Fibroblast of skin of back (primary cell): ENCODE measurements at regions not wholly inside any gene's neighbourhood (a gene's known extent, or its start where the extent isn't known, plus 50 kb on each side); places are given as distances from the start of the nearest gene placed in this dataset.

ENCODE experiments used
- DNase-seq: peaks from one replicate; pipeline ENCODE4 v3.0.0-alpha.2; 2013

DNA sequence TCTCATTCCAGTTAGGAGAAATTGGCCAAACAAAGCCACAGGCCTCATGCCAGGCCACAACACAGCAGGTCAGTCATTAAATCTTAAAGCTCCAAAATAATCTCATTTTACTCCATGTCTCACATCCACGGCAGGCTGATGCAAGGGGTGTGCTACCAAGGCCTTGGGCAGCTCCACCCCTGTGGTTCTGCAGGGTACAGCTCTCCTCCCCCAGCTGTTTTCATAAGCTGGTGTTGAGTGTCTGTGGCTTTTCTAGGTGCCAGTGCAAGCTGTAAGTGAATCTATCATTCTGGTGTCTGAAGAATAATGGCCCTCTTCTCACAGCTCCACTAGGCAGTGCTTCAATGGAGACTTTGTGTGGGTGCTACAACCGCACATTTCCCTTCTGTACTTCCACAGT lies 949.2 kb downstream of the TECRL start:
- peak; percentile 10 for DNase-seq

- DNase-seq = no peak
Observed at GRCh38 chr4:63459329-63459728, 949.9 kb downstream of the TECRL start.

- peak; percentile 47 for DNase-seq
Observed at GRCh38 chr4:63458010-63458409, 951.2 kb downstream of the TECRL start.

DNA sequence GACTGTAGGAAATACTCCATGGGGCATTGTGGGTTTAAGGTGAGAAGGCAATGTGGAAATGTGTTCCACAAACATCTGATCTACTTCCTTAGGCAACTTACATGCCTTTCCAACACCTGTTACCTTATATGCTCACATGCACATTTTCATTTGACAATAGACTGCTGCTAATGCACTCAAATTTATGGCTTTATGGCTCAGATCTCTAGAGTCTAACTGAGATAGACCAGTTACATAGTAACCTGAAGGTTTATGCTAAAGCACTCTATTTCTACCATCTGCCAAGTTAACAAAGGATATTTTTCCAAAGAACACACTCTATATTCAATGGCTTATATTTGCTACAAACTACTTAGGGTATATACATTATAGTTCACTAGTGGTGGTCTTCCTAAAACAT lies 969.0 kb downstream of the TECRL start:
- no peak for DNase-seq

DNA sequence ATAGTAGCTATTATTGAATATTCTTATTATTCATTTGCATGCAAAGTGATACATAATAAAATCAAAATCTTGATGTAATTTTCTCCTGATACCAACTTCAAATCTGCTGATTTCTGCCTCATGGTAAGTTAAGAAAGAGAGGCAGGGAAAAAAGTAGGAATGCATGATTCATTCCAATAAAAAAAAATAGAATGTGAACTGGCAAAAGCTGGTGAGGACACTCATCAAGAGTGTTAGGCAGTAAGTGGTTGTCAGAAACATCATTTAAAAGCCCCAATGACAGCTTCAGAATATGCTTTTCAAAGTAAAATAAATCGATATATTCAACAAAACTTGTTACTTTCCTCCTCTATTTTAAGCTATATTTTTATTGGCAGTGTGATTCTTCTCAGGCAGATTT lies 979.1 kb downstream of the TECRL start:
- DNase-seq = peak; percentile 4

- DNase-seq = no peak
Observed at GRCh38 chr4:63396269-63396668, 1013.0 kb downstream of the TECRL start.

GRCh38 chr4:63393544-63393943 lies 1015.7 kb downstream of the TECRL start:
- peak; percentile 2 for DNase-seq

GRCh38 chr4:63379750-63380522 lies 1029.3 kb downstream of the TECRL start:
- no peak for DNase-seq

GRCh38 chr4:63371001-63371400 lies 1038.2 kb downstream of the TECRL start:
- no peak for DNase-seq

DNA sequence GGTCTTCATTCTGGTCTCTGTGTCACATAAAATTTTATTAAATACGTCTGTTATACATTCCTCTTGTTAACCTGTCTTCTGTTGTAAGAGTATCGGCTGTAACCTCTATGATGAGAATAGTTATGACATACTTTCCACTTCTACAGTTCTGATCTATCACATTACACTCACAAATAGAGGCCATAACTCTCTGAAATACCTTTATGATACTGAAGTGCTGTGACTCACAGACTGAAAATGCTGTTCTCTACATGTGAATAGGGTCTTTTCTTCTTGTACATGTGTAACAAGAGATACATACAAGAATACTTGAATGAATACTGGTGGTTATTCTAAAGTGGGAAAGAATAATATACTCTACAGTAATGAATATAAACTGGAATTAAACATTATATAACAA lies 1047.6 kb downstream of the TECRL start:
- DNase-seq = no peak

DNA sequence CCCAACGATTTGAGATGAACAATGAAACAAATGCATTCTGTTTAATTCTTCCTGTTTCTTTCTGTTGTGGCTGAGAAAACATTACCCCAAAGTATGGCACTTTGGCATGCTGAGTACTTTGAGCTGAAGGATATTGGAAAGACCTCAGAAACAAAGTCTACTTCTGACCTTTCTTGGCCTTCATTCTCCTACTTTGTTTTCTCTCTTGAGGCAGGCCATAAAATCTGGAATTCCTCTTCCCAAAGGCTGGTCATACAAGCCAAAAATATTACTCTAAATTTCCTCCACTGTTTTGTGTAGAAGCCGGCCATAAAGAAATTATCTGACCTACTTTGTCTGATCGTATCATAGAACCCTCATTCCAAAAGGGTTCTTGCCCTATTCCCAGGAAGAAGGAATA lies 1048.2 kb downstream of the TECRL start:
- no peak for DNase-seq

- no peak for DNase-seq
Observed at GRCh38 chr4:63349674-63350025, 1059.6 kb downstream of the TECRL start.

DNA sequence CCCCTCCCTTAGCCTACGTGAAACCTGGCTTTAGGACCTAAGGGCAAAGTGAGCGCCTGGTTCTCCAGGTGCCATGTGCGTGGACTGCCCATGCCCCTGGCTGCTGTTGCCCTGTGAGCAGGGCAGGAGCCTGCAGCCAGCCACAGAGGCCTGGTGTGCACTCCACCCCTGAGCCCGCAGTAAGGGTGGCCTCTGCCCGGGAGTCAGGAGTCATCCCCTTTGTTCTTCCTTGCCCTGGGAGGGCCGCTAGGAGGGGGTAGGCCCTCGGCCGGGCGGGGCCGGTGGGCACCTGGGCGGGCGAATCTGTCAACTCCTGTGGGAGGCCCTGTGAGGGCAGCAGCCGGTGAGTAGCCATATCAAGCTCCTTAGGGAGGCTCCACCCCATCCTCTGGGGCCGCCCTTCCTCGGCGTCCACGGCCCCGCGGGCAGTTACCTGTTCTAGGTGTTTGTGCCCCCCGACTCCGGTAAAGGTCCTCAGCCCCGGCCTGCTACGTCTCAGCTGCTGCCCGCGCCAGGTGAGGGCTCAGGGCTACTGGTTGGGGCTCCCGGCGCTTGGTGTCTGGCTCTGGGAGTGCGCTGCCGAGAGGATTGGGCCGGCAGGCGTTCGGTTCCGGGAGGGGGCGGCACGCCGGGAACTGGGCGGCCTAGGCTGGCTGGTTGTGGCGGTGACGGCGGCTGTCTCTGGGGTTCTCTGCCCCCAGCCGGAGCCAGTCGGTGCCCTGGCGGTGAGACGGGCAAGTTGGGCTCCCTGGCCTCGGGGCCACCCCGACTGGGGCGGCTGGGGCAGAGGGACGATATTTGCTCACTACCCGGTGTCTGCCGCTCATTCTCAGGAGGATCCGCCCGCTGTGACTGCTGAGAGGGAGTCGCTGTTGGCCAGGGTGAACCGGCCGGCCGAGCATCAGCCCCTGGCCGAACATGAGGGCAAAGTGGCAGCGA lies 1060.2 kb downstream of the TECRL start:
- DNase-seq = no peak

DNA sequence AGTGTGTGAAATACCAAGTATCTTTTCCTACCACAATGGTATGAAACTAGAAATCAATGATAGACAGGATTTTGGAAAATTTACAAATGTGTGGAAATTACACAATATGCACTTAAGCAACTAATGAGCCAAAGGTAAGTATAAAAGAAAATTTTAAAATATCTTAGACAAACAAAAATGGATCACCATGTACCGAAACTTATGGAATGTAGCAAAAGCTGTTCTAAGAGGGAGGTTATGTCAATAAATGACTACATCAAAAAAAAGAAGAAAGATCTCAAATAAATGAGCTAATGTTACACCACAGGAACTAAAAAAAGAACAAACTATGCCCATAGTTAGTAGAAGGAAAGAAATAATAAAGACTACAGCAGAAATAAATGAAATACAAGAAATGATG lies 1084.1 kb downstream of the TECRL start:
- DNase-seq = peak; percentile 59

DNA sequence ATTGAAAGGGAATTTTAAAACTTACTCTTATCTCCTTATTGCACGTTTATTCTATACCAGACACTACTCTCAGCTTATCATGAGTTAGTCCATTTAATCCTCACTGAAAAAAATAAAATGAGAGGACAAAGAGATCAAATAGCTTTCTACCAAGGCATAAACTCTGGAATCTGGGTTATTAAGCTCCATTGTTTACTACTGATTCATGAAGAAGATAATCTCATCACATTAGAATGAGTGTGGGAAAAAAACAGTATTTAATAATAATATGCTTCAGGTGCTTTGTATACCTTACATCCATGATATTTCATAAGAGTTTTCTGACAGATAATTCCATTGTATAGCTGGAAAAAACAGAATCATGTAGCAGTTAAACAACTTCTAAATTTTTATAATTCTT lies 1092.6 kb downstream of the TECRL start:
- DNase-seq = no peak

DNA sequence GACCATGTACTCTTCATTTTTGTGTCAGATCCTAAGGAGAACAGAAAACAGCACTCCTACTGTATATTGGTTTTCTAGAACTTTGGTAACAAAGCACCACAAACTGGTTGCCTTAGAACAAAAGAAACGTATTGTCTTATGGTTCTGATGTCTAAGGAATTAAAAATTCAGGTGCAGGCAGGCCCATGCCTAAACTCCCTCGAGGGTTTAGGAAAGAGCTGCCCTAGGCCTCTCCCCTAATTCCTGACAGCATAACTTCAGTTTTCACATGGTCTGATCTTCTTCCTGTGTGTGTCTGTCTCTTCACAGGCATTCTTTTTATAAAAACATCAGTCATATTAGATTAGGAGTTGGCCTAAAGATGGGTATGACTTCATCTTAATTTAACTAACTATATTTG lies 1093.6 kb downstream of the TECRL start:
- DNase-seq = peak; percentile 26

GRCh38 chr4:63308697-63309096 lies 1100.6 kb downstream of the TECRL start:
- DNase-seq = peak; percentile 51

- DNase-seq = no peak
Observed at GRCh38 chr4:63302792-63303191, 1106.5 kb downstream of the TECRL start.

DNA sequence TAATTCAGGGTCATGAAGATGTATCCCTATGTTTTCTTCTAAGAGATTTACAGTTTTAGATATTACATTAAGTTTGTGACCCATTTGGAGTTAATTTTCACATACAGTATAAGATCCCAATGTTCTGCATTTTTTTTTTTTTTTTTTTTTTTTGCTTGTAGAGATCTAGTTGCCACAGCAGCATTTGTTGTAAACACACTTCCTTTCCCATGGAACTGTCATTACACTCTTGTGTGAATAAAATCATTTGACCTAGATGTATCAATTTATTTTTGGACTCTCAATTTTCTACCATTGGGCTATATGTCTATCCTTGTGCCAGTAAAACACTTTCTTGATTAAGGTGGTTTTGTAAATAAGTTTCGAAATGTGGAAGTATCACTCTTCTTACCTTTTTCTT lies 1107.2 kb downstream of the TECRL start:
- DNase-seq = no peak

DNA sequence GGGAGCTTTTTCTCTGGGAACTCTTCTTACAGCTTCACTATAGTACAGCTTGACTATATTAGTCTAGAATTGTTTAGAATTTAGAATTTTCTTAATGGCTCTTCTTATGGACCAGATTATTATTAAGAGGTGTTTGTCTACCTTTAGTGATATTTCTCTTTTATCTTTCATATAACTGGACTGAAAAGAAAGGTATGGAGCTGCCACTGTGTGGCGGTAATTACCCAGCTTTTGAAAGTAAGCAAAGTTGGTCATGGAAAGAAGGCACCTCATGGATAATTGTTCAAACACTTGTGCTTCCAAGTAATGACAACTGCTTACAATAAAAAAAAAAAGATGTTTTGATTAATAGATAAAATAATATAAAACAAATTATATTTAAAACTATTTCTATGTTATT lies 1112.5 kb downstream of the TECRL start:
- peak; percentile 10 for DNase-seq

DNA sequence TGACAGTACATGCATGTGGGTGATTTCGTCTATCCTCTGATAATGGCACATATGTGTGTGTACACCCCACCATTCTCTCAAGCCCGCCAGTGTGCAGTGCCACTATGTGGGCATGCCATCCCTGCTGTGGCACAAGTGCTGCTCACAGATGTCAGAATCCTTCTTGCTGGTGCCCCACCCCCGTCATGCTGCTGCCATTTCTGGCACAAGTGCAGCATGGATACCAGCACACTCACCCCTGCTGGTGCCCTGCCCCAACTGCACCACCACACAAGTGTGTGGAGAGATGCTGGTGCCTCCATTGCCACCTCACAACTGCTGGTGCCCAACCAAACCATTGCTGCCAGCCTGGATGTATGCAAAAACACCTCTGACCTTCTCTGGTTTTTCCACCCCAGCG lies 1133.8 kb downstream of the TECRL start:
- no peak for DNase-seq

GRCh38 chr4:63269156-63269555 lies 1140.1 kb downstream of the TECRL start:
- no peak for DNase-seq

- no peak for DNase-seq
Observed at GRCh38 chr4:63233671-63234070, 1175.6 kb downstream of the TECRL start.

DNA sequence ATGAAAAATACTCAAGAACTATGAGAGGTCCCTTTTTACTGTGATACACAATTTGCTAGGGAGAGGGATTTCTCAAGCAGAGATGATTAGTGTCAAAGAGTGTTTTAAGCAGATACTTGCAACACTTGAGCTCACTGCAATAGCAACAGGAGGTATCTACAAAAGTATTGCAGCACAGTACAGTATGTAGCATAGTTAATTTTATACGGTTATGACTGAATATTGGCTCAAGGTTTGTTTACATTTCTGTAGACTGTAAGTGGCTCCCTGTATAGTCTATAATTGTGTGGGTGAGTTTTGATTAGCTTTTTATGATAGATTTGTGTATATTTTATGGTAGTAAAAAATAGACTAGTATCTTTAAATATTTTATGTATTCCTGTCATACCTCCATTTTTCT lies 1177.2 kb downstream of the TECRL start:
- DNase-seq = no peak
